H1 (cell line): ENCODE measurements at regions not wholly inside any gene's neighbourhood (a gene's known extent, or its start where the extent isn't known, plus 50 kb on each side); places are given as distances from the start of the nearest gene placed in this dataset.

Source experiments
- CTCF ChIA-PET: fragments of 300-600 bp; sonication (Branson Sonifier 250); formaldehyde crosslinking; loops from one replicate; lab custom pipeline; 2021; ENCODE audit not compliant: partially characterized antibody; lab: Charles Lee
- POLR2A ChIA-PET: fragments of 300-600 bp; sonication (Branson Sonifier 250); formaldehyde crosslinking; loops from one replicate; lab custom pipeline; 2021; ENCODE audit warnings: inconsistent platforms; ENCODE audit not compliant: partially characterized antibody; lab: Charles Lee
- DNase-seq, 2 experiments: peaks; one replicate each; pipeline versions ENCODE4 v3.0.0 to v3.0.0-alpha.2; 2010 to 2022; ENCODE audit warnings: low spot score in 2 of 2, low read depth in 1 of 2, mixed read lengths in 1 of 2
- FAIRE-seq: peaks from 2 replicates; lab custom pipeline; 2011; peaks lifted over from hg19 to GRCh38; lab: Jason Lieb, UNC
- H2AFZ ChIP-seq: 2 replicates; pipeline ENCODE4 v1.8.1; 2012; ENCODE audit warnings: low read length, inconsistent platforms
- H2AK5ac ChIP-seq: 2 replicates; pipeline ENCODE4 v1.6.1; 2013; ENCODE audit warnings: low read depth, low read length
- H2BK120ac ChIP-seq: replicated peaks from 2 replicates; pipeline ENCODE3; 2013; ENCODE audit warnings: low read depth, low read length, inconsistent platforms
- H2BK12ac ChIP-seq: 2 replicates; pipeline ENCODE4 v1.6.1; 2013; ENCODE audit warnings: low read depth, low read length
- H2BK15ac ChIP-seq: 2 replicates; pipeline ENCODE4 v1.6.1; 2013; ENCODE audit warnings: low read length
- H2BK20ac ChIP-seq: 2 replicates; pipeline ENCODE4 v1.6.1; 2013; ENCODE audit warnings: low read length
- H2BK5ac ChIP-seq: 2 replicates; pipeline ENCODE4 v1.6.1; 2013; ENCODE audit warnings: low read depth, low read length
- H3K14ac ChIP-seq: 2 replicates; pipeline ENCODE4 v1.6.1; 2013; ENCODE audit warnings: inconsistent platforms; ENCODE audit not compliant: insufficient read length
- H3K18ac ChIP-seq: 2 replicates; pipeline ENCODE4 v1.6.1; 2013; ENCODE audit warnings: low read length; ENCODE audit errors: extremely low read depth
- H3K23ac ChIP-seq: 2 replicates; pipeline ENCODE4 v1.6.1; 2013; ENCODE audit warnings: inconsistent platforms; ENCODE audit not compliant: insufficient read length
- H3K23me2 ChIP-seq: 2 replicates; pipeline ENCODE4 v1.6.1; 2013; ENCODE audit warnings: low read depth, low read length
- H3K27ac ChIP-seq: 2 replicates; pipeline ENCODE4 v1.6.1; 2011; ENCODE audit warnings: low read depth, low read length, inconsistent platforms
- H3K27me3 ChIP-seq, 4 experiments: replicated peaks in 1 of 4; 1 replicate in 1 of 4; 2 replicates in 3 of 4; pipeline versions ENCODE4 v1.6.1 to v1.8.1; 2011 to 2013; ENCODE audit warnings: low read length in 3 of 4, mild to moderate bottlenecking in 3 of 4, inconsistent platforms in 2 of 4, mixed read lengths in 2 of 4, moderate library complexity in 1 of 4; ENCODE audit not compliant: control insufficient read depth in 3 of 4, insufficient read depth in 3 of 4; ENCODE audit errors: extremely low read depth in 1 of 4
- H3K36me3 ChIP-seq, 4 experiments: 2 replicates each; pipeline versions ENCODE4 v1.6.1 to v1.8.1; 2011 to 2013; ENCODE audit warnings: mild to moderate bottlenecking in 4 of 4, low read length in 3 of 4, moderate library complexity in 2 of 4, control low read depth in 1 of 4, inconsistent platforms in 1 of 4; ENCODE audit not compliant: insufficient read depth in 4 of 4, control insufficient read depth in 2 of 4
- H3K4ac ChIP-seq: replicated peaks from 2 replicates; pipeline ENCODE3; 2013; ENCODE audit warnings: low read length, low read depth, mixed read lengths, inconsistent platforms; ENCODE audit not compliant: insufficient read length
- H3K4me1 ChIP-seq, 4 experiments: replicated peaks in 1 of 4; 1 replicate in 1 of 4; 2 replicates in 3 of 4; pipeline versions ENCODE4 v1.6.1 to v1.8.1; 2011 to 2013; ENCODE audit warnings: low read length in 3 of 4, inconsistent platforms in 2 of 4, mixed read lengths in 1 of 4; ENCODE audit not compliant: insufficient read depth in 4 of 4, control insufficient read depth in 3 of 4
- H3K4me2 ChIP-seq, 2 experiments: 2 replicates each; pipeline versions ENCODE4 v1.6.1 to v1.8.1; 2011 to 2013; ENCODE audit warnings: low read depth in 2 of 2, low read length in 2 of 2, control low read depth in 1 of 2, inconsistent platforms in 1 of 2, mild to moderate bottlenecking in 1 of 2; ENCODE audit not compliant: insufficient read depth in 1 of 2
- H3K4me3 ChIP-seq, 4 experiments: fragments of 200-600, 300-600 bp in 1 of 4; sonication (generic), shearing (Covaris generic), sonication (Bioruptor Twin) in 1 of 4; 2 replicates each; pipeline versions ENCODE4 v1.5.1 to v1.8.1; 2011 to 2016; ENCODE audit warnings: low read length in 4 of 4, low read depth in 3 of 4, control low read depth in 2 of 4, inconsistent platforms in 2 of 4, mild to moderate bottlenecking in 2 of 4, mixed read lengths in 1 of 4, moderate library complexity in 1 of 4; ENCODE audit not compliant: insufficient read depth in 2 of 4; ENCODE audit errors: extremely low read depth in 1 of 4
- H3K56ac ChIP-seq: replicated peaks from 2 replicates; pipeline ENCODE3; 2013; ENCODE audit warnings: low read depth, mild to moderate bottlenecking, mixed read lengths, low read length, inconsistent platforms; ENCODE audit not compliant: insufficient read length
- H3K79me1 ChIP-seq: 2 replicates; pipeline ENCODE4 v1.6.1; 2013; ENCODE audit warnings: low read depth, low read length, control low read depth
- H3K79me2 ChIP-seq, 2 experiments: 2 replicates each; pipeline versions ENCODE4 v1.6.1 to v1.8.1; 2012 to 2013; ENCODE audit warnings: low read length in 2 of 2, mild to moderate bottlenecking in 2 of 2, inconsistent platforms in 1 of 2; ENCODE audit not compliant: insufficient read depth in 2 of 2, control insufficient read depth in 1 of 2
- H3K9ac ChIP-seq, 4 experiments: replicated peaks in 1 of 4; 1 replicate in 1 of 4; 2 replicates in 3 of 4; pipeline versions ENCODE4 v1.6.1 to v1.8.1; 2011 to 2013; ENCODE audit warnings: low read depth in 3 of 4, low read length in 3 of 4, control low read depth in 2 of 4, mild to moderate bottlenecking in 2 of 4, moderate library complexity in 2 of 4, inconsistent platforms in 1 of 4; ENCODE audit errors: extremely low read depth in 1 of 4
- H3K9me3 ChIP-seq, 2 experiments: 2 replicates each; pipeline versions ENCODE4 v1.6.1 to v1.8.1; 2012 to 2013; ENCODE audit warnings: mild to moderate bottlenecking in 2 of 2, moderate library complexity in 2 of 2, control low read depth in 1 of 2, inconsistent platforms in 1 of 2, low read depth in 1 of 2, low read length in 1 of 2, mixed read lengths in 1 of 2; ENCODE audit not compliant: insufficient read depth in 2 of 2
- H4K20me1 ChIP-seq, 2 experiments: replicated peaks in 1 of 2; 2 replicates each; pipeline versions ENCODE3 to v1.8.1; 2011 to 2013; ENCODE audit warnings: inconsistent platforms in 2 of 2, low read length in 2 of 2, mild to moderate bottlenecking in 1 of 2; ENCODE audit not compliant: insufficient read depth in 2 of 2, control insufficient read depth in 1 of 2
- H4K5ac ChIP-seq: 2 replicates; pipeline ENCODE4 v1.6.1; 2013; ENCODE audit warnings: low read length, low read depth, mixed read lengths, inconsistent platforms; ENCODE audit not compliant: insufficient read length
- H4K8ac ChIP-seq: 2 replicates; pipeline ENCODE4 v1.8.0; 2013; ENCODE audit warnings: mild to moderate bottlenecking, moderate library complexity, low read length, inconsistent platforms; ENCODE audit not compliant: insufficient read depth; ENCODE audit errors: extremely low read depth
- H4K91ac ChIP-seq: replicated peaks from 2 replicates; pipeline ENCODE3; 2013; ENCODE audit warnings: low read length, mixed read lengths, inconsistent platforms; ENCODE audit not compliant: insufficient read length
- EZH2 ChIP-seq: fragments of 200-600 bp; sonication (generic); IDR thresholded peaks from 2 replicates; pipeline ENCODE4 v1.7.1; 2012; ENCODE audit warnings: low read depth, mild to moderate bottlenecking, moderate library complexity, low read length, inconsistent platforms; ENCODE audit not compliant: severe bottlenecking
- MAFK ChIP-seq: IDR thresholded peaks from 2 replicates; pipeline ENCODE4 v1.6.1; 2012; ENCODE audit warnings: low read depth, mild to moderate bottlenecking, improper control_type of control experiment, low read length
- POU5F1 ChIP-seq: IDR thresholded peaks from 2 replicates; pipeline ENCODE4 v1.6.1; 2011; ENCODE audit warnings: low read depth, mild to moderate bottlenecking, low read length, moderate library complexity
- SP4 ChIP-seq: IDR thresholded peaks from 2 replicates; pipeline ENCODE4 v1.6.1; 2012; ENCODE audit warnings: low read length, inconsistent platforms
- TAF7 ChIP-seq: optimal IDR thresholded peaks from 2 replicates; pipeline ENCODE3; 2011; ENCODE audit warnings: low read depth, mild to moderate bottlenecking, inconsistent platforms, low read length, moderate library complexity, borderline replicate concordance
- WGBS, 2 experiments: shearing (Covaris generic) in 1 of 2; methylation state at CpG; one replicate each; pipeline versions ENCODE4 v1.1.6 to v1.1.7; 2013 to 2015; ENCODE audit warnings: low lambda C conversion rate in 2 of 2, mixed read lengths in 2 of 2, inconsistent platforms in 1 of 2, low coverage in 1 of 2, missing lambda C conversion rate in 1 of 2; ENCODE audit not compliant: insufficient replicate concordance in 2 of 2, insufficient coverage in 1 of 2, insufficient read length in 1 of 2; ENCODE audit errors: extremely low coverage in 1 of 2, missing lambda C conversion rate in 1 of 2; 5-methylcytosine and 5-hydroxymethylcytosine counted together

DNA sequence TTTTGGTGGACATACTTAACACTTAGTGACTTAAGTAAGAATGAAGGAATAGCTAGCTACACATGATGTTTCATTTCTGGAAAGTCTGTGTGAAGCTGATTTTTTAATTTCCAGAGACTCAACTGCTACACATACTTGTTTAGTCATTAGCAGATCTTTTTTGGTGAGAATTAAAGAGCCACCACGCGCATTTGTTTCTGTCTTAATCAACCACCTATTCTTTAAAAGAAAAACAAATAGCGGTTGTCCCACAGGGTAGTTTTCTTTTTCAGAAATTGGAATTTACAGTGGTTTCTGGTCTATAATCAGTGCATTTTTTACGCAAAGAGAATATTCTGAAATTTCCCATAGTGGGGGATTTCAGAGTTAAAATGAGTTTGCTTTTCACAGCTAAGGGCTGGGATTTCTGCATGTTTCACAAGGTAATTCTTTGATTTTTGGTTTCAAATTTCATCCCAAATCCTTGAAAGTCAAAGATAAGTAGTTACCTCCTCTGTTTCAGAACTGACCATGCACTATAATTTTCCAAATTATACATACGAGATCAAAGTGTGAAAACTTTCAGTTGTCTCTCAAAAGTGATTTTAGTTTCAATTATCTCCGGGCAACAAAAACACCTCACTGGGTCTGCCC lies 631.0 kb upstream of the GRM7 start:
- Histone ChIP-seq H2AK5ac (no peak overlapping the region), H3K56ac (no peak overlapping the region), H3K36me3 (no peaks in the 10 kb centered on the region), H2BK5ac (no peak overlapping the region), H2BK120ac (no peak overlapping the region), H4K20me1 (no peaks in the 10 kb centered on the region), H2BK20ac (no peak overlapping the region), H2BK15ac (no peak overlapping the region), H3K27me3 (peaks cover 0 to 1% (median 0%) of the 10 kb centered on the region in 4 experiments; a peak in 1 of 7 replicates), H3K4ac (no peak overlapping the region), H3K18ac (no peak overlapping the region), H3K14ac (no peak overlapping the region), H3K4me3 (no peak overlapping the region), H3K79me2 (no peaks in the 10 kb centered on the region), H3K4me2 (no peak overlapping the region), H3K27ac (no peak overlapping the region), H3K4me1 (no peaks in the 10 kb centered on the region), H3K9ac (no peak overlapping the region), H3K23me2 (no peaks in the 10 kb centered on the region), H4K8ac (no peak overlapping the region), H3K23ac (no peak overlapping the region), H3K9me3 (no peaks in the 10 kb centered on the region), H2AFZ (no peak overlapping the region), H3K79me1 (no peaks in the 10 kb centered on the region), H4K5ac (no peak overlapping the region), H2BK12ac (no peak overlapping the region), H4K91ac (no peak overlapping the region)
- DNase-seq = no peak
- 99% methylated on average over 6 of the region's 6 CpGs; no CpG with 5 or more reads in 1 of the 2 experiments for WGBS, 2 experiments
- no peak for FAIRE-seq
- TF ChIP-seq POU5F1 (no peak), EZH2 (no peak), MAFK (no peak), SP4 (no peak), TAF7 (no peak)
- CTCF ChIA-PET = interaction anchor here (0.6 to 1.5 kb wide), 2 partner anchors 10 to 462 kb away, joined by 3 read pairs; no protein-coding TSS in a partner anchor
- POLR2A ChIA-PET = no interaction called here
